ENCODE measurements at regions not wholly inside any gene's neighbourhood (a gene's known extent, or its start where the extent isn't known, plus 50 kb on each side); places are given as distances from the start of the nearest gene placed in this dataset.

- DNase-seq (ENCODE audit: low read depth in 4 of 4, low spot score in 2 of 4) = no peak
These were observed 161.6 kb downstream of the C5orf15 start for GRCh38 chr5:133806847-133807246.

GRCh38 chr5:133801955-133802751, 166.3 kb downstream of the C5orf15 start:
- DNase-seq (ENCODE audit: low read depth in 4 of 4, low spot score in 2 of 4) = no peak

GRCh38 chr5:133801431-133801830, 167.0 kb downstream of the C5orf15 start:
- no peak for DNase-seq (ENCODE audit: low read depth in 4 of 4, low spot score in 2 of 4)

GRCh38 chr5:133799571-133800237, 168.7 kb downstream of the C5orf15 start:
- no peak for DNase-seq (ENCODE audit: low read depth in 4 of 4, low spot score in 2 of 4)

GRCh38 chr5:133797167-133797566, 171.3 kb downstream of the C5orf15 start:
- no peak for DNase-seq (ENCODE audit: low read depth in 4 of 4, low spot score in 2 of 4)

- no peak for DNase-seq (ENCODE audit: low read depth in 4 of 4, low spot score in 2 of 4)
These were observed 172.2 kb downstream of the C5orf15 start for GRCh38 chr5:133796186-133796585.

- DNase-seq (ENCODE audit: low read depth in 4 of 4, low spot score in 2 of 4) = no peak
These were observed 173.5 kb downstream of the C5orf15 start for GRCh38 chr5:133794771-133795415.

GRCh38 chr5:133793756-133794465, 174.5 kb downstream of the C5orf15 start:
- no peak for DNase-seq (ENCODE audit: low read depth in 4 of 4, low spot score in 2 of 4)

- no peak for DNase-seq (ENCODE audit: low read depth in 4 of 4, low spot score in 2 of 4)
These were observed 175.8 kb downstream of the C5orf15 start for GRCh38 chr5:133792655-133793054.

- DNase-seq (ENCODE audit: low read depth in 4 of 4, low spot score in 2 of 4) = no peak
These were observed 176.4 kb downstream of the C5orf15 start for GRCh38 chr5:133792024-133792423.

GRCh38 chr5:133790898-133791297, 177.5 kb downstream of the C5orf15 start:
- DNase-seq (ENCODE audit: low read depth in 4 of 4, low spot score in 2 of 4) = no peak

GRCh38 chr5:133789428-133789827, 177.1 kb upstream of the FSTL4 start:
- no peak for DNase-seq (ENCODE audit: low read depth in 4 of 4, low spot score in 2 of 4)

- DNase-seq (ENCODE audit: low read depth in 4 of 4, low spot score in 2 of 4) = no peak
These were observed 175.8 kb upstream of the FSTL4 start for GRCh38 chr5:133788121-133788520.

GRCh38 chr5:133786420-133786819, 174.1 kb upstream of the FSTL4 start:
- no peak for DNase-seq (ENCODE audit: low read depth in 4 of 4, low spot score in 2 of 4)

GRCh38 chr5:133785182-133785581, 172.8 kb upstream of the FSTL4 start:
- DNase-seq (ENCODE audit: low read depth in 4 of 4, low spot score in 2 of 4) = no peak

- DNase-seq (ENCODE audit: low read depth in 4 of 4, low spot score in 2 of 4) = no peak
These were observed 171.1 kb upstream of the FSTL4 start for GRCh38 chr5:133783481-133783880.

GRCh38 chr5:133782736-133783135, 170.4 kb upstream of the FSTL4 start:
- DNase-seq (ENCODE audit: low read depth in 4 of 4, low spot score in 2 of 4) = no peak

- DNase-seq (ENCODE audit: low read depth in 4 of 4, low spot score in 2 of 4) = no peak
These were observed 169.3 kb upstream of the FSTL4 start for GRCh38 chr5:133781436-133782225.

- no peak for DNase-seq (ENCODE audit: low read depth in 4 of 4, low spot score in 2 of 4)
These were observed 168.4 kb upstream of the FSTL4 start for GRCh38 chr5:133780619-133781280.
